ENCODE measurements at regions not wholly inside any gene's neighbourhood (a gene's known extent, or its start where the extent isn't known, plus 50 kb on each side); places are given as distances from the start of the nearest gene placed in this dataset.
"Not testable (repeated sequence)": the region's sequence is repeated elsewhere in the genome, so short reads cannot be mapped to it uniquely, and the experiment has no call there.

GRCh38 chr13:58207501-58207900 lies 576.0 kb downstream of the PCDH17 start:
- no peak for DNase-seq

- DNase-seq = no peak
Measured at GRCh38 chr13:58235454-58235853, 603.9 kb downstream of the PCDH17 start.

- no peak for DNase-seq
Measured at GRCh38 chr13:58238972-58239773, 607.6 kb downstream of the PCDH17 start.

GRCh38 chr13:58239774-58240268 lies 608.3 kb downstream of the PCDH17 start:
- no peak for DNase-seq

- DNase-seq = no peak
Measured at GRCh38 chr13:58247080-58247479, 615.5 kb downstream of the PCDH17 start.

GRCh38 chr13:58254943-58255342 lies 623.4 kb downstream of the PCDH17 start:
- no peak for DNase-seq

GRCh38 chr13:58266271-58266670 lies 634.7 kb downstream of the PCDH17 start:
- no peak for DNase-seq

- no peak for DNase-seq
Measured at GRCh38 chr13:58298556-58299135, 667.1 kb downstream of the PCDH17 start.

- DNase-seq = no peak
Measured at GRCh38 chr13:58300224-58300623, 668.7 kb downstream of the PCDH17 start.

GRCh38 chr13:58300974-58301681 lies 669.6 kb downstream of the PCDH17 start:
- no peak for DNase-seq

- no peak for DNase-seq
Measured at GRCh38 chr13:58302349-58302748, 670.8 kb downstream of the PCDH17 start.

GRCh38 chr13:58306062-58306461 lies 674.5 kb downstream of the PCDH17 start:
- no peak for DNase-seq

- no peak for DNase-seq
Measured at GRCh38 chr13:58313219-58313618, 681.7 kb downstream of the PCDH17 start.

GRCh38 chr13:58318495-58319167 lies 687.1 kb downstream of the PCDH17 start:
- DNase-seq = no peak

- DNase-seq = no peak
Measured at GRCh38 chr13:58324161-58324560, 692.6 kb downstream of the PCDH17 start.

GRCh38 chr13:58329746-58330145 lies 698.2 kb downstream of the PCDH17 start:
- DNase-seq = no peak

GRCh38 chr13:58340895-58341294 lies 709.4 kb downstream of the PCDH17 start:
- DNase-seq = no peak

- DNase-seq = no peak
Measured at GRCh38 chr13:58341318-58341717, 709.8 kb downstream of the PCDH17 start.

- DNase-seq = no peak
Measured at GRCh38 chr13:58343076-58343475, 711.5 kb downstream of the PCDH17 start.

GRCh38 chr13:58352100-58352499 lies 720.6 kb downstream of the PCDH17 start:
- not testable (repeated sequence) for DNase-seq

GRCh38 chr13:58369936-58370335 lies 738.4 kb downstream of the PCDH17 start:
- DNase-seq = no peak

GRCh38 chr13:58376349-58376748 lies 744.8 kb downstream of the PCDH17 start:
- no peak for DNase-seq

- DNase-seq = no peak
Measured at GRCh38 chr13:58376775-58377174, 745.2 kb downstream of the PCDH17 start.
